Stimulated activated CD8-positive, alpha-beta memory T cell treated with anti-CD3 and anti-CD28 coated beads, Interleukin-4, amount 100 ng/mL, for 24 hours (primary cell): ENCODE measurements at regions not wholly inside any gene's neighbourhood (a gene's known extent, or its start where the extent isn't known, plus 50 kb on each side); places are given as distances from the start of the nearest gene placed in this dataset.

Experiments
- DNase-seq: peaks from one replicate; pipeline ENCODE4 v3.0.0-alpha.2; 2020; ENCODE audit warnings: low read depth

DNA sequence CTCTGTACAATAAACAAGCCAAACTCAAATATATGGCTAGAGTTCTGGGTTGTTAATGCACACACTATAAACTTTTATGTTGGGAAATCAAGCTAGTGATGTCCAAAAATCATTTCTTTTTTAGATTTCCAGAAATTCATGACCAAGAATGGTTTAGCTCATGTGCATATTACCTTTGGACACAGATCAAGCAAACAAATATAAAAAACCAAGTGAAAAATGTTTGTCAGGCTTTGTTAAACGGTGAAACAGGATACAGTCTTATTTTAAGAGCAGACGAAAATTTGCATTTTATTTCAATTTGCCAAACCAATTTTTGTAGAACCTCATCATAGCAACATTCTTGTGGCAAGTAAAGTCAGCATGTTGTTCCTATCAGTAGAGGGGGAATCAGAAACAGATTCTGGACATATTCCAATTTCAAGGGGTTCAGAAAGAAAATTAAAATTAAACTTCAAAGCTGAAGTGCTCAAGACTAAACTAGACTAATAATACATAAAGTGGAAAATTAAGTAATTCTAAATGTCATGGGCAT is 413.6 kb downstream of the TRIML1 start:
- no peak for DNase-seq

DNA sequence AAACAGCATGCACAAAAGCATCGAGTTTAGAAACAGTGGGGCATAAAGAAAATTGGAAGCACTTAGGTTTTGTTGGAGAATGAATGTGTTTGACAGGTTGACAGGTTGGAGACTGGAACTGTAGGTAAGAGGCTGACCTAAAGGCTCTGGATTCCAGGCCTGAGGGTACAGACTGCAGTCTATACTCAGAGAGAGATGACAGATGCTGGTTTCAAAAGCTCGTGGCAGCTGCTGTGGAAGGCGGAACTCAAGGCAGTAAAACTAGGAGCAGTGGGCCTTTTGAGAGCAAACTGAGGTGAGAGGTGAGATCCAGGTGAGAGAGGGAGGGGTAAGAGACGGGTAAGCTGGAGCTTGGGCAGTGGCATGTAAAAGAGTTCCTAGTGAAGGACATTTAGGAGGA is 415.2 kb downstream of the TRIML1 start:
- DNase-seq, result no peak

DNA sequence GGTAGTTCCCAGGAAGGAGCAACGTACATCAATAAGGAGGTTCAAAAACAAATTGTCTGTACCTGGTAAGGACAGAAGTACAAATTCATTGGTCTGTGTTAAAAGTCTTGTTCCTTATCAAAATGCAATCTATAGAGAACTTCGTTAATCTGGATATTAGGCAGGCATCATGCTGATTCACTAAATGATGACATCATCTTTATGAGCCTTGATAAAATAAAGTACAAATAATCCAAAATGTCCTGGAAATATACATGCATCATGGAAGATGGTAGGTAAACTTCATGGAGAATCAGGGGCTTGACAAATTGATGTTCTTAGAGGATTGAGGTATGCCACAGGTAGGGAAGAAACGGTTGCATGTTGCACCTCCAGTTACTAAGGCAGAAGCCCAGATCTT is 433.9 kb downstream of the TRIML1 start:
- no peak for DNase-seq

DNA sequence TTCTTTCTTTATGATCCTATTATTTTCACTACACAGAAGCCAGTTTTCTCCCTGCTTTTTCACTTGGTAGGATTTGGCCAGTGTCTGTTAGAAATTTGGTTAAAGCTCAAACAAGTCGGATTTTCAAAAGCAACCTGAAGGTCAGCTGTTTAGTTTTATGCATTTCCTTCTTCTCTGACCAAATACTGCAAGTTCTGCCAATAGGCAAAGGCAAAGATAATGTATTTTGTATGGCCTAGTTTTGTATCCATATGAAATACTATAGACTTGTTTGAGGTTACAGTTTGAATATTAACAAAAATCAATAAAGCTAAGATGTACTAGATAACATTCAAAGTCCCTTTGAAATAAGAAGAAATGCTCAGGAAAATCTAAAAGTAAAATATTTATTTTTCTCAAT is 439.4 kb downstream of the TRIML1 start:
- no peak for DNase-seq

DNA sequence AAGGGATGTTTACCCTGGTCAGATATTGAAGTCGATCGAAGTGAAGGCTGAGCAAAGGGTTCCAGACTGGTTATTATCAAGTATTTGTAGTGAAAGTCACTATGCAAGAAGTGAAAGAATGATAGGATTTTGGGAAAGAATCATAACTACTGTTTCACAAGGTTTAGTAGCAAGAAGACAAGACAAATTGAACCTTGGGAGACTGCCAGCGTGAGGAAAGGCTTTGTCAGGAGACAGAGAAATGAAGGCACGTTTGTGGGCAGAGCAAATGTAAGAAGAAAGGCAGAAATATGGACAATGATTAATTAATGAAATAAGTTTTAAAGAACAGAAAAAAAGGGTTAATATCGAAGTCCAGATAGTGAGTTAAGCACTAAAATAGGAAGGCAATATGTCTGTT is 456.8 kb downstream of the TRIML1 start:
- DNase-seq, result no peak

DNA sequence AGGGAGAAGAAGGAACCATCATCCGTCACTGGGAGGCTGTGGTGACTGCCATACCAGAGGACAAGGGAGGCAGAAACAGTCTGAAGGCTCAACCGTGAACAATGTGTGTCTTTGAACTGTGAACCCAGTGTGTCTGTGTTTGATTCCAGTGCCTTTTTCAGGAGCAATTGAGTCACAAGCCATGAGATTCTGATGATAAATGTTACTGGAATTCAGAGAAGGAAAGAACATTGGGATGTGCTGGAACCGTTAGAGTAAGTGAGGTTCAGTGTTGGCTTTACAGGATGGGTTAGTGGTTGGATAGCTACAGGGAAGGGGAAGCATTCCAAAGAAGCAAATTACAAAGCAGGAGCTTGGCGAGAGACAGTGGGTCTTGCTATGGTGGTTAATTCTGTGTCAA is 464.4 kb downstream of the TRIML1 start:
- no peak for DNase-seq

DNA sequence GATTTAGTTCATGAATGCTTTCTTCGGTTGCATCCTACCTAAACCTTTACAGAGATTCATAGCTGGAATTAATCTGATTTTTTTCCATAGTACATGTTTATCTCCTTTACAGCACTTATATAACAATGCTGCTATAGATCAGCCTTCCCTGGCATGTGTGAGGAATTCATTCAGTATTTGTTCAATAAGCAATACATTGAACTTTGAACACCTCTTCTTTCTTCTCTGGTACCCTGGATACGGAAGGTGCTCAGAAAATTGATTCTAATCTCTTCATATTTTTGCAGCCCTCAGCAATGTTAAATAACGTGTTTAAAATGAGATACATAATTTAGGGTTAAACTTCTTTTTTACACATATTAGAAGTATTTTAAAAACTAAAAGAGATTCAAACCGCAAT is 467.4 kb downstream of the TRIML1 start:
- DNase-seq, result no peak

DNA sequence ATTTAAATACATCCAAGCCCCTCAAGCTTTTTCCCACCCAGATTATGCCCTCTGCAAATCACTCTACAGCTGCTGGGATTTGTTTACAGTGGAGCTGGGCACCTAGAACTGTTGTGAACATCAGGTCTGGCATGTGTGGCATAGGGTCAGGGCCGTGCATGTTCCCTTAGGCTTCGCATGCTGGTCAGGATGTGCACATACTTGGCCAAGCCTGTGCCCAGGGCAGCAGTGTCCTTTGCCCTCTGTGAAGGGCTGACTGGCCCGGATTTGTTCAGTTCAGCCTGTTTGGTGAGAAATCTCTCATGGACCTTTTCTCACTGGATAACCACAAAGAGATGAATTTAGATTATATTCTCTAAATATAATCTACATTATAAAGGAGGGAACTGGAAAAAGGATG is 471.9 kb downstream of the TRIML1 start:
- DNase-seq, result no peak

DNA sequence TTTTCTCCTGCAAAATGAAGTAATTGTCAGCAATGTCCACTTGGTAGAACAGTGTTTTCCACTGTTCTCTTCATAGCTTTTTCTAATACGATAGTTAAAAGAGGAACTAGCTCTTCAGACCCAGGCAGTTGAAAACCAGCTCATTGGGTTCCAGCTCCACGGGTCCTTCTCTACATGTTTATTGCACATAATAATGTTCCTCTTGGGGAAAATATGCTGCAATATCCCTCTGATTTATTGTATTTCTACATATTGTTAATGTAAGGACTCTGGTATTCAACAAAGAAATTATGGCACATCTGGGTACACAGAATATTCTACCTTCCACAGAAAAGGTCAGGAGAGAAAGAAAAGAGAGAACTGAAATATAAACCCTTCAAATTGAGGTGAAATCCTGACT is 473.4 kb downstream of the TRIML1 start:
- DNase-seq, result no peak

DNA sequence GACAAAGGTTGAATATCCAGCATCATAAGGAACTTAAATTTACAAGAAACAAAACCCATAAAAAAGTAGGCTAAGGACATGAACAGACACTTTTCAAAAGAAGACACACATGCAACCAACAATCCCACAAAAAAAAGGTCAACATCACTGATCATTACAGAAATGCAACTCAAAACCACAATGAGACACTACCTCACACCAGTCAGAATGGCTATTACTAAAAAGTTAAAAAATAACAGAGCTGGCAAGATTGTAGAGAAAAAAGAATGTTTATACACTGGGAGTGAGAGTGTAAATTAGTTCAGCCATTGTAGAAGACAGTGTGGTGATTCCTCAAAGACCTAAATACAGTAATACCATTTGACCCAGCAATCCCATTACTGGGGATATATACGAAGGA is 474.7 kb downstream of the TRIML1 start:
- DNase-seq, result no peak

DNA sequence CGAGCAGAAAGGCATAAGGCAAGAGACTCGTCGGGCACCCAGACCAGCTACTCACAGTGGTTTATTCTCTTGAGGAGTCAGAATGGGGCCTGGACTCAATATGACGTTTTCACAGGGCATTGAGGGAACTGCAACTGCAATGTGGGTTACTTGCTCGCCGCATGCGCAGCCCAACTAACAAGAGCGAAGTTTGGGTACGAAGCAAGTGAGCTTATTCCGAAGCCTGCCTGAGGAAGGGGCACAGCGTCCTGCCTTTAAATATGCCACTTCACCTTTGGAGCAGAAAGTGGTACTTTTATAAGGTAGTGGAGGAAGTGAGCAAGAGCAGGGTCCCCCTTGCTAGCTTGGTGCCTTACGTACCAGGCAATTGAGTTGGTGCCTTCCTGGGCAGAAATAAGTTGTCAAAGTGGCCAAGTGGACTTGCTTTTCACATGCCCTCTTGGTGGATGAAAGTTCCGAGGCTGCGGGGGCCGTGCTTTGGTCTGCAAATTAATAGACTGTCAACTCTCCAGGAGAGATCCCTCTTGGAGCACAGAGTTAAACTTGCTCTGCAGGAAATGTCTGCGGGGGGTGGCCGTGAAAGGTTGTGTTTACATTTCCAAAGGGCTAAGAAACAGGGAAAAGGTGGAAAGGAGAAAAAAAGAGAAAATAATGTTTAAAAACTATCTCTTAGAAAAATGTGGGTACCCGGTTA is 480.4 kb downstream of the TRIML1 start:
- no peak for DNase-seq

DNA sequence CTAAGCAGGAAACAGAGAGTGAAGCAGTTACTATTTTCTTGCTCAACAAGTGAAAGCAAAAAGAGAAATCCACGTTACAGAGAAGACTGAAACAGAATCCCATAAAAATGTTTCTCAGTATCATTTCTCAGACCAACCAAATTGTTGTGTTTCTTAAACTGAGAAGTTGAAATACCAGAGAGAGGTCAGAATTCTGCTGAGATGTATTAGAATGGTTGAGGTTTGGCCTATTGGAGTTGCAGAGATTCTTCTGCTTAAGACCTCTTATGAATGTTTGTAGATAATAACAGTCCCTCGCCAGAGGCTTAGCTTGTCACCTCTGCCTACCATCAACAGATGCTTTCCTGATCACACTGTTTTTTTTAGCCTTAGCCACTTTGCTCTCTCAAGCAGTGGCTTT is 481.4 kb downstream of the TRIML1 start:
- DNase-seq, result no peak

DNA sequence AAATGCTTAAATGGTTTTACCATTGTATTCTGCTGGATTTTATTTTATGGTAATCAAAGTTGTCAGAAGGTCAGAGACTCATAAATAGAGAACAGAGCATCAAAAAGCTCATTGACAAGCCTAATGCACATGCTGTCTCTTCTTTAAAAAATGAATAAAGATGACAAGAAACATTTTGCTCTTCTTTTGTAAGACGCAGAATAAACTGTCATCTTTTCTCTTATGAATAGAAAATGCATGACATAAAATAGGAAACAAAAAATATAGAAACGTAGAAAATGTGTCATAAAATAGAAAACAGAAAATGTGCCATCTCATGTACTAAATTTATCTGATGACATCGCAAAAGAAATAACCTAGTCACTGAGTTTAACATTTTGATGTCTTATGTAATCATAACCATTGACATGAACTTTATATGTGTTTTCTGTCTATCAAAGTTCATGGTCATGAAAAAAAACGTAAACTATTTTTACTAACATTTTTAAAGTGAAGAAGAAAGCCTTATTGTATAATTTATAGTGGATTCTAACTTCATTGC is 484.1 kb downstream of the TRIML1 start:
- DNase-seq, result no peak

DNA sequence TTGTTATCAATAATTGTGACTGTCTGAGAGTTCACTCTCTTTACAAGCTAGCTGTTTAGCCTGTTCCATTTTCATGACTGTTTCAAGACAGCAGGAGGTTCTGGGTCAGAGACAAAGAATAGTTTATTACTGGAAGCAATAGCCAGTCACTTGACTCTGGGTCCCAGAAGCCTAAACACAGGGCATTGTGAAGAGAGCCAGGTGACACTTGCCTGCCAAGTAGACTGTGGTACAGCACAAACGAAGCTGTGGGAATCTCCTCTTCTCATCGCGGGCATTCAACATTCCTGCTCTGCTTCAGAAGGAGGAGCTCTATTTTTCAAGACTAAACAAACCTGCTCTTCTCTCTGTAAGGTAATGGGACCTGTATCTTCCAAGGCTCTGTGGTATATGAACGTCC is 485.1 kb downstream of the TRIML1 start:
- no peak for DNase-seq

DNA sequence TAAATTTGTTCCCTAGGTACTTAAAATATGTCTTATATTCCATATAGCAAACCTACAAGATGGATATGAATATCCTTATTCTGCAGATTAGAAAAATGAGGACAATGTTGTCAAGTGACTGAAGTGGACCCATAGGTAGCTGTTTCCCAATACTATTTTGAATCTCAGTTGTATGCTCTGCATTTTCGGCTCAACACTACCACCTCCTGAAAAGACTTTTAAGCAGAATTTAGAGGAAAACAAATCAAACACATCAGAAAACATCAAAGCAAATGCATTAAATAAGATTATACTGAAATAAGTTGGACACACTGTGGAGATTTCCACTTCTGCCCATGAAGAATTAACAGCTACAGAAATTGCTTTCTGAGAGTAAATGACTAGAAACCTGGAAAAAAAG is 488.7 kb downstream of the TRIML1 start:
- no peak for DNase-seq

DNA sequence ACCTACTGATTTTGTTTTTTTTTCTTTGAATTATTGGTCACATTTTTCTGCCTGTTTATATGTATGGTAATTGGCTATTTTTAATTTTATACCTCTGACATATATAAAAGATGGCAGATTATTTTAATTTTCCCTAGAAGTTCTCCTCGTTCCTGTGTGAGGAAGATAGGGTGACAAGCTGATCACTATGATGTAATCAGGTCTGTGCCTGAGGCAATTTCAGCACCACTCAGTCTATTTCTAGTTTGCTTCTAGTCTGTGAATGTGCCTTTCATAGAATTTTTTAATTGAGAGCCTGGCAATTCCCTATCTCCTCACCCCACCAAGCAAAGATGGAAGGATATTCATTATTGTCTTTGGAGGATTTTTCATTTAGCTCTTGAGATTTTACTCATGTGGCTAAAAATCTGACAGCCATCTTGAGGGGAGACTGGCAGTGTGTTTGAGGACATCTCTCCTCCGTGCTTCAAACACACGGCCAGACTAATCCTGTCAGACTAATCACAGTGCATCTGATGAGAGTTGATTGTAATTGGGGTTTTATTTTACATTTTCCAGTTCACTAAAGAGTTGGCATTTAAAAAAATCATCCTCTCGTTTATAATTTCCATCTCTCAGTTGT is 500.3 kb downstream of the TRIML1 start:
- DNase-seq, result no peak

DNA sequence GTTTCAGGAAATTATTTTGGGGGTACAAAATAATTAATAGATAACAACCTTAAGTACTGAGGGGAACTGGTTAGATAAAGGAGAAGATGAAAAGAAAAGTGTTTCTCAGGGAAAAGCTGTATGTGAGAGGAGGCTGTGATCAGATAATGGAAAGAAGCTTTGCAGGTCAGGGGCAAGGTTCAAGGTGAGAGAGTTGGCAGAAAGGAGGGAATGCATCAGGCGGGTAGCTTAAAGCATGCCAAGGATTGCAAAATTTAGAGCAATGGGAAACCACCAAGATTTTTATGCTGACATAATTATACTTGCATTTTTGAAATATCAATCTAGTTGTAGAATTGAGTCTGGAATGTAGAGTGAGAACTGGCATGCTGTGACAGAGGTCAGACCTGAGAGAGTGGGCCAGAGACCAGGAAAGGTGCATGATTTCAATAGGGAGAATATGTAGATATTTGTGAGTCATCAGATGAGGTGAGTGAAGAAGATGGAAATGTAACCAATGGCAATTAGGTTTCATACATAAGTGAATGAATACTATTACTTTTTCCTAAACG is 508.7 kb downstream of the TRIML1 start:
- DNase-seq, result no peak

DNA sequence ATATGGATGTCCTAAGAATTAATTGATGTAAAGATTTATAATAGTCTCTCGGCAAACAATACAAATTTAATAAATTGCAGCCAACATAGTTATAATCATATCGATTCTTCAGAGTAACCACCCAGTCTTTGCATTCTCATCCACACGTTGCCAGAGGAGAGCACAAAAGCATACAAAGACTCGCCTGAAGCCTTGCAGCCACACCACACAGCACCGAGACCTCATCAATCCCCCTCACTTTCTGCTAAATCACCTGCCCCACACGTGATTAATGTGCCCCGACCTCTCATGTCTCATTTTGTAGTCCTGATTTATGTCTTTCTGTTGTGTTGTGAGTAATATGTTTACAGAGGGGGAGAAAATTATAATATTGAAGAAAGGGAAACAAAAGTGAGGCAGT is 510.4 kb downstream of the TRIML1 start:
- DNase-seq, result no peak

DNA sequence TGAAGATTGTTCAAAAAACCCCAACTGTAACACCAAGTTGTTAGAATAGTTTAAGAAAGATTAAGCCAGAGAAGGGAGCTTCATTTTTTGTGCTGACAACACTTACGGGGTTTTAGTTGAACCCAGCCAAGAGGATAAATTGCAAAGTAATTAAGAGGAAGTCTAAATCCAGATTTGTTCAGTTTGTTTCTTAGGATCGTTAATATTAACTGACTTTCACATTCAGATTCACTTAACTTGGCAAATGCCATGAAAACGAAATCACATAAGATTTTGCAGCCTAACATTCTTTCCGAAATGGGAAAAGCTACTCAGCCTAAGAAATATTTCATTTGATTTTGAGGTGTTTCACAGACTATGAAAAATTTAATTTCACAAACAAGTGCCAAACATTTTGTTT is 511.3 kb downstream of the TRIML1 start:
- no peak for DNase-seq

DNA sequence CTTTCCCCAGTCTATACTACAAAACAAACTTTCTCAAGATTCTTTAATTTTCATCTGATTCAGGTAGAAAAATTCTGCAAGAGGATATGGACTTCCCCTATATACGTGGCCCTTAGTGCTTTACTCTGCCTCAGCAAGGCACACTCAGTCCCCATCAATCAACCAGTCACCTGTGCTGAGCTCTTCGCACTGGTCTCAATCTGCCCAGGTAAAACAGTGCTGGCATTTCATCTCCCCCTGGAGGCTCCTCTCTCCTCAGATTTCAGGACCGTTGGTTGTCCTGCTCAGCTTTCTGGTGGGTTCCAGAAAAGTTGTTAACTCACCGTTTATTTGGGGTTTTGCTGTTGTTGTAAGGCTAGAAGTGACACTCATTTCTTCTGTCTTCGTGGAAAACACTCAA is 518.1 kb downstream of the TRIML1 start:
- DNase-seq, result no peak

DNA sequence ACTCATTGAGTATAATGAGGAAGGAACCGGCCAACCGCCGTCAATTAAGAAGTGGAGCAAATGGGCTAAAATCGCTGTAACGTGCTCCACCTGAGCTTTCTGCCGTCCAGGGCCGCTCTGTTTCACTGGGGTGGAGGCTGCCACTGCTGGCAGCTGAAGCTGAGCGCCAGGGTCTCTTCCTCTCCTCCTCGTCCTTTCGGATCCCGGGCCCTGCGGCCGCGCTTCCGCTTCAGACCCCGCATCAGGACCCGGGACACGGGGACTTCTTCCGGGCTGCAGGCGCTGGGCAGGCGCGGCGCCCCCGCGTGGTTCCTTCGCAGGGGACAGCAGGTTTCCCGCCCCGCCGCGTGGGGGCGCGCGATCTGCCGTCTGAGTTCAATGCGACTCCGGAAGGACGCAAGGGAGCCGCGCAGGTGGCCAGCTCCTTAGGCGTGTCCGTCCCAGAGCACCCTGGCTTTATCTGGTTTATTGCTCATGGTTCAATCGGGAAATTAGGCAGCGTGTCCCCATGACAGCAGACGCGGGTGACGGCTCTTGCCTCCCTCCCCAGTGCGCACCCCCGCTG is 519.8 kb downstream of the TRIML1 start:
- DNase-seq, result no peak

DNA sequence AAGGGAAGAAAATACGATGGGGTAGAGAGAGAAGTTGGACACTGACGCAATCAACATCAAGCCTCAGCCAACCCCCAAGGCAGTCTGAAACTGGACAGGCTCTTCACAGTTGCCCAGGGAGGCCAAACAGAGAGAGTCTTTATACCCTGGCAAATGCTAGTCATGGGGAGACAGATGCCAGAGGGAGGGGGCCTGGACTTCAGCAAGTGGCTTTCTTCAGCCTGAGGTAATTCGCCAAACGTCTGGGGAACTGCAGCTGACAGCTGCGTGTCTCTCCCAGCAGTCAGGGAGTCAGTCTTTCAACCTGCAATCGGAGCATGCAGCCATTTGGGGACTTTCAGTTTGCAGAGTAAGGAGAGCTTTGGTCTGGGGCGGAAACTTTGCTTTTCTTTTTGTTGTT is 521.6 kb downstream of the TRIML1 start:
- DNase-seq, result no peak

DNA sequence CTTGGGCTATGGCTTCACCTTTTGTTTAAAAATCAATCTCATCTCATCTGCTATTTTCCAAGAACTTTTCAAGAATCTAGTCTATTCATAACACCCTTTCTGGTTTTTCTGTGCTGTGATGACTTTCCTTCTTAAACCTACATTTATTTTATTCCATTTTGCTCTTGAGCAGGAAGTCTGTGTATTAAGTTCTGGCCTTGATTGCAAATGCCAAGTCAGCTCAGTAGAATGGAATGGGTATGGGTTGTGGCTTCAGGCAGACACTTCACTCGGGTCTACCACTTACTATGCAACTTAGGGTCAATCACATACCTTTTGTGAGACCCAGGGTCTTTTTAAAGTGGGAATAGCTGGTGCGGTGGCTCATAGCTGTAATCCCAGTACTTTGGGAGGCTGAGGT is 522.3 kb downstream of the TRIML1 start:
- no peak for DNase-seq
